Gastrocnemius medialis (tissue), 4 donors: ENCODE measurements at regions not wholly inside any gene's neighbourhood (a gene's known extent, or its start where the extent isn't known, plus 50 kb on each side); places are given as distances from the start of the nearest gene placed in this dataset.

Source experiments
- ATAC-seq, 2 donors: fragments of 150-250 bp; one replicate each; pipeline ENCODE4 v1.9.1; 2016
- DNase-seq, 2 donors: peaks; one replicate each; pipeline ENCODE4 v3.0.0-alpha.2; 2019
- H3K27ac ChIP-seq, 4 donors: fragments of 200-600 bp; sonication (generic); 1 replicate in 1 of 4; 2 replicates in 3 of 4; pipeline ENCODE4 v1.5.1; 2016 to 2018; ENCODE audit warnings: mild to moderate bottlenecking in 2 of 4, moderate library complexity in 1 of 4
- H3K27me3 ChIP-seq, 3 donors: fragments of 200-600 bp; sonication (generic) in 2 of 3; 1 replicate in 1 of 3; 2 replicates in 2 of 3; pipeline versions ENCODE4 v1.5.1 to v1.6.0; 2016 to 2019; ENCODE audit warnings: mild to moderate bottlenecking in 1 of 3, moderate library complexity in 1 of 3
- H3K36me3 ChIP-seq, 2 donors: fragments of 200-600 bp; sonication (generic) in 1 of 2; one replicate each; pipeline ENCODE4 v1.5.1; 2017 to 2018
- H3K4me1 ChIP-seq, 2 donors: fragments of 200-600 bp; sonication (generic) in 1 of 2; one replicate each; pipeline ENCODE4 v1.5.1; 2016 to 2017; ENCODE audit warnings: mild to moderate bottlenecking in 2 of 2
- H3K4me3 ChIP-seq, 4 donors: fragments of 200-600 bp; sonication (generic) in 3 of 4; 1 replicate in 1 of 4; 2 replicates in 3 of 4; pipeline ENCODE4 v1.5.1; 2016 to 2019; ENCODE audit warnings: mild to moderate bottlenecking in 2 of 4
- H3K9me3 ChIP-seq, 3 donors: fragments of 200-600 bp; sonication (generic) in 2 of 3; 1 replicate in 1 of 3; 2 replicates in 2 of 3; pipeline ENCODE4 v1.5.1; 2016 to 2019
- CTCF ChIP-seq, 5 experiments: fragments of 450-650 bp in 3 of 5; fragments of 200-600 bp in 2 of 5; sonication (generic) in 2 of 5; IDR thresholded peaks in 4 of 5; conservative IDR thresholded peaks in 1 of 5; 1 replicate in 4 of 5; 2 replicates in 1 of 5; pipeline ENCODE4 v1.5.1; 2016 to 2019; ENCODE audit warnings: antibody characterized with exemption in 5 of 5, mild to moderate bottlenecking in 3 of 5, moderate library complexity in 3 of 5
- POLR2A ChIP-seq, 2 donors: fragments of 450-650 bp; IDR thresholded peaks; one replicate each; pipeline ENCODE4 v1.6.1; 2017; ENCODE audit warnings: antibody characterized with exemption in 2 of 2, mild to moderate bottlenecking in 2 of 2, moderate library complexity in 2 of 2
- in situ Hi-C, 4 donors: fragments of 200-750 bp; cut with MboI; loops; one replicate each; pipeline versions ENCODE4 v1.15.0 to v1.8.0; 2017; ENCODE audit warnings: low sequenced_read_pairs in 4 of 4
- intact Hi-C: fragments of 100-400 bp; cut with DNase I; formaldehyde crosslinking; loops from one replicate; pipeline ENCODE4 v1.15.1; 2023; ENCODE audit warnings: low total_unique reads

- Histone ChIP-seq H3K4me1 (no peaks in the 10 kb centered on the region), H3K4me3 (no peak overlapping the region), H3K9me3 (no peaks in the 10 kb centered on the region), H3K27ac (no peak overlapping the region), H3K27me3 (no peaks in the 10 kb centered on the region), H3K36me3 (no peaks in the 10 kb centered on the region)
- no peak for DNase-seq
- ATAC-seq = no peak
- TF ChIP-seq POLR2A (IDR thresholded peaks at IDR 0.05) (no peak), CTCF (IDR thresholded peaks at IDR 0.05 in 4 of 5, conservative IDR thresholded peaks at IDR 0.05 in 1 of 5) (no peak)
- intact Hi-C loops (no loop called here), in situ Hi-C loops (no loop called here)
Measured at GRCh38 chr7:89474456-89474855, 678.9 kb upstream of the TEX47 start.

- Histone ChIP-seq H3K4me3 (no peak overlapping the region), H3K27me3 (no peaks in the 10 kb centered on the region), H3K4me1 (no peaks in the 10 kb centered on the region), H3K9me3 (no peaks in the 10 kb centered on the region), H3K27ac (no peak overlapping the region), H3K36me3 (no peaks in the 10 kb centered on the region)
- in situ Hi-C loops (no loop called here), intact Hi-C loops (no loop called here)
- DNase-seq (no peak), ATAC-seq (no peak)
- TF ChIP-seq POLR2A (IDR thresholded peaks at IDR 0.05) (no peak), CTCF (IDR thresholded peaks at IDR 0.05 in 4 of 5, conservative IDR thresholded peaks at IDR 0.05 in 1 of 5) (no peak)
Measured at GRCh38 chr7:89477991-89478390, 676.3 kb upstream of the STEAP1 start.

GRCh38 chr7:89495704-89496103 is 658.6 kb upstream of the STEAP1 start:
- ATAC-seq (no peak), DNase-seq (no peak)
- no peak for TF ChIP-seq CTCF (IDR thresholded peaks at IDR 0.05 in 4 of 5, conservative IDR thresholded peaks at IDR 0.05 in 1 of 5)
- no peak for TF ChIP-seq POLR2A (IDR thresholded peaks at IDR 0.05)
- in situ Hi-C loops (no loop called here), intact Hi-C loops (no loop called here)
- Histone ChIP-seq H3K9me3 (no peaks in the 10 kb centered on the region), H3K36me3 (no peaks in the 10 kb centered on the region), H3K4me3 (no peak overlapping the region), H3K27me3 (no peaks in the 10 kb centered on the region), H3K4me1 (no peaks in the 10 kb centered on the region), H3K27ac (no peak overlapping the region)

- ATAC-seq (no peak), DNase-seq (no peak)
- H3K4me1 ChIP-seq = no peaks in the 10 kb centered on the region
- in situ Hi-C loops (no loop called here), intact Hi-C loops (no loop called here)
- no peaks in the 10 kb centered on the region for H3K36me3 ChIP-seq
- no peak for TF ChIP-seq CTCF (IDR thresholded peaks at IDR 0.05 in 4 of 5, conservative IDR thresholded peaks at IDR 0.05 in 1 of 5)
- TF ChIP-seq POLR2A (IDR thresholded peaks at IDR 0.05) = no peak
- H3K27ac ChIP-seq = no peak overlapping the region
- H3K9me3 ChIP-seq = no peaks in the 10 kb centered on the region
- no peaks in the 10 kb centered on the region for H3K27me3 ChIP-seq
- H3K4me3 ChIP-seq = no peak overlapping the region
Measured at GRCh38 chr7:89500084-89500483, 654.2 kb upstream of the STEAP1 start.

GRCh38 chr7:89503281-89503680 is 651.0 kb upstream of the STEAP1 start:
- DNase-seq (no peak), ATAC-seq (no peak)
- no peak overlapping the region for H3K27ac ChIP-seq
- TF ChIP-seq POLR2A (IDR thresholded peaks at IDR 0.05) (no peak), CTCF (IDR thresholded peaks at IDR 0.05 in 4 of 5, conservative IDR thresholded peaks at IDR 0.05 in 1 of 5) (no peak)
- intact Hi-C loops (no loop called here), in situ Hi-C loops (no loop called here)
- H3K36me3 ChIP-seq = no peaks in the 10 kb centered on the region
- no peaks in the 10 kb centered on the region for H3K4me1 ChIP-seq
- H3K4me3 ChIP-seq = no peak overlapping the region
- no peaks in the 10 kb centered on the region for H3K9me3 ChIP-seq
- H3K27me3 ChIP-seq = no peaks in the 10 kb centered on the region
